Hepatocyte (in vitro differentiated cells): ENCODE measurements at regions not wholly inside any gene's neighbourhood (a gene's known extent, or its start where the extent isn't known, plus 50 kb on each side); places are given as distances from the start of the nearest gene placed in this dataset.

Experiments used
- EZH2 ChIP-seq: fragments of 200-600 bp; sonication (generic); IDR thresholded peaks from 2 replicates; pipeline ENCODE4 v1.6.1; 2016; ENCODE audit warnings: antibody characterized with exemption, mild to moderate bottlenecking, borderline replicate concordance
- TF ChIP-seq, protein P1 (sequence below): fragments of 200-600 bp; sonication (generic); IDR thresholded peaks from 2 replicates; pipeline ENCODE4 v1.5.1; 2016; ENCODE audit warnings: antibody characterized with exemption, mild to moderate bottlenecking; ENCODE audit not compliant: poor library complexity

DNA sequence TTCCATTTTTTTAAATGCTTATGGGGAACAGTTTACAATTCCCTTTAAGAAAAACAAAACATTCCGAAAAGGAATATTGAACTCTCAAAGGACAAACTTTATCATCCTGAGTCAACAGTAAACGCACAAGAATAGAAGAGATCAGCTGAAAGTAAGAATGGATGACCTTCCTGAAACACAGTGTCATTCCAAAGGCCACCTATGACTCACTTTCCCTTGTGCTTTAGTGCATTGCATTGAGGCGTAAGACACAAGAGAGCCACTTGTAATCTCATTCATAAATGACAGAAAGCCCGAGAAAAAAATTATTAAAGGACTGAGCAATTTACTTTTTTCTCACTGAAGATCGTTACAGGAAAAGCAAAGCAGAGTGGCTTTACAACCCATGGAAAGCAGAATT is 1062.4 kb upstream of the DIAPH2 start:
- TF ChIP-seq, protein P1, sequence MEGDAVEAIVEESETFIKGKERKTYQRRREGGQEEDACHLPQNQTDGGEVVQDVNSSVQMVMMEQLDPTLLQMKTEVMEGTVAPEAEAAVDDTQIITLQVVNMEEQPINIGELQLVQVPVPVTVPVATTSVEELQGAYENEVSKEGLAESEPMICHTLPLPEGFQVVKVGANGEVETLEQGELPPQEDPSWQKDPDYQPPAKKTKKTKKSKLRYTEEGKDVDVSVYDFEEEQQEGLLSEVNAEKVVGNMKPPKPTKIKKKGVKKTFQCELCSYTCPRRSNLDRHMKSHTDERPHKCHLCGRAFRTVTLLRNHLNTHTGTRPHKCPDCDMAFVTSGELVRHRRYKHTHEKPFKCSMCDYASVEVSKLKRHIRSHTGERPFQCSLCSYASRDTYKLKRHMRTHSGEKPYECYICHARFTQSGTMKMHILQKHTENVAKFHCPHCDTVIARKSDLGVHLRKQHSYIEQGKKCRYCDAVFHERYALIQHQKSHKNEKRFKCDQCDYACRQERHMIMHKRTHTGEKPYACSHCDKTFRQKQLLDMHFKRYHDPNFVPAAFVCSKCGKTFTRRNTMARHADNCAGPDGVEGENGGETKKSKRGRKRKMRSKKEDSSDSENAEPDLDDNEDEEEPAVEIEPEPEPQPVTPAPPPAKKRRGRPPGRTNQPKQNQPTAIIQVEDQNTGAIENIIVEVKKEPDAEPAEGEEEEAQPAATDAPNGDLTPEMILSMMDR: no peak
- no peak for TF ChIP-seq EZH2
